Middle frontal gyrus (tissue), 1 donor: ENCODE measurements at regions not wholly inside any gene's neighbourhood (a gene's known extent, or its start where the extent isn't known, plus 50 kb on each side); places are given as distances from the start of the nearest gene placed in this dataset.
"Not testable (repeated sequence)": the region's sequence is repeated elsewhere in the genome, so short reads cannot be mapped to it uniquely, and the experiment has no call there.

Experiments
- DNase-seq: peaks from one replicate; pipeline ENCODE4 v3.0.0-alpha.2; 2015; ENCODE audit warnings: low spot score; ENCODE audit errors: extremely low spot score

DNA sequence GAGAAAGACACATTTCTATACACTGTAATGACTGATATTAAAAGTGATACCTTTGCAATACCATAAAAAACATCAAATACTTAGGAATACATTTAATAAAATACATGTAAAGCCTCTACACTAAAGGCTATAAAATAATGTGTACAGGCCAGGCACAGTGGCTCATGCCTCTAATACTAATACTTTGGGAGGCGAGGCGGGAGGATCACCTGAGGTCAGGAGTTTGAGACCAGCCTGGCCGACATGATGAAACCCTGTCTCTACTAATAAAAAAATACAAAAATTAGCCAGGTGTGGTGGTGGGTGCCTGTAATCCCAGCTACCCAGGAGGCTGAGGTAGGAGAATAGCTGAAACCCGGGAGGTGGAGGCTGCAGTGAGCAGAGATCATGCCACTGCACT, 59.8 kb upstream of the RTL6 start:
- not testable (repeated sequence) for DNase-seq

DNA sequence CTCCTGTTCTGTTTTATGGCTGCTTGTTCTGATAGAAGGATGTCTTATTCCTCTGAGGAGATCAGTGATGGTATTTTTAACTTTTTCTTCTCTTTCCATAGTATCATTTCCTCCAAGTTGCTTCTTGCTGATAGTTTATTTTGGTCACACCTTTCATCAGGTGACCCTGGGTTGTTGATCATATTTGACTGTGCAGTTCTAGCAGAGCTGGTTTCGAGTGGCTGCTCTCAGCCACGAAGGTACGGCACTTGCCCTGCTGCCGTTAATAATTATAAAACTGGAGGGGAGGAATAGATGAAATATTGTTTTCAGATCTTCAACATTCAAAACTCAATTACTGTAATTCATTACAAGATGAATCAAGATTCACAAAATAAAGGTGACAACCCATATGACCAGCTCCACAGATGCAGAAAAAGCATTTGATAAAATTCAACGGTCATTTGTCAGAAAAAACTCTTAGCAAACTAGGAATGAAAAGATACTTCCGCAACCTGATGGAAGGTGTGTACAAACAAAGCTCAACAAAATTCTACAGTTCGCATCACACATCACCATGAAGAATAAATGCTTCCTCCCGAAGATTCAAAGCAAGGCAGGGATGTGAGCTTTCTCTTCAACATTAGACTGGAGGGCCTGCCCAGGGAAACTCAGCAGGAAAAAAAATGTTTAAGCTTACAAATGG, 59.2 kb upstream of the RTL6 start:
- DNase-seq, result no peak

DNA sequence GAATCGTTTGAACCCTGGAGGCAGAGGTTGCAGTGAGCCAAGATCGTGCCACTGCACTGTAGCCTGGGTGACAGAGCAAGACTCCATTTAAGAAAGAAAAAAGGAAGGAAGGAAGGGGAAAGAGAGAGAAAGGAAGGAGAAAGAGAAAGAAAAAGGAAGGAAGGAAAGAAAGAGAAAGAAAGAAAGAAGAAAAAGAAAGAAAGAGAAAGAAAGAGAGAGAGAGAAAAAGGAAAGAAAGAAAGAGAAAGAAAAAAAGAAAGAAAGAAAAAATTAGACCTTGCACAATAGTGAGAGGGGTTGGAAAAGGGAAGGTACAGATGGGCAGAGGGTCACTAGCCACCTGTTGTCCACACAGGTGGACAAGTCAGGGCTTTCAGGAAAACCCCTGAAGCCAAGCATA, 57.6 kb upstream of the RTL6 start:
- no peak for DNase-seq

DNA sequence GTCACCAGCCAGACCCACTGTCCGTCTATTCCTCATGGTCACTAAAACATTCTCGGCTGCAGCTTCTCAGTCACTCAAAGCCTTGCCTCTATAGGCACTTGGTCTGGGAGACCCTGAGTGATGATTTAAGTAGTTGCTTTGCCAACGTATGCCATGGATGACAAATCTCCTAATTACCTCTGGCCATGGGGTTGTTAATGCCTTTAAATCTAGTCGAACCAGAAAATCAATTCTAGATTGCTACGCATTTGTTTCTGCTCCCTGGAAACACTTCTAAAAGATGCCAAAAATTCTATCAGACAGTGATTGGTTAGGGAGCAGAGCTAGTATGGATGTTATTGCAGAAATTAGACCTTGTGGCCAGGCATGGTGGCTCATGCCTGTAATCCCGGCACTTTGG, 57.0 kb upstream of the RTL6 start:
- no peak for DNase-seq

DNA sequence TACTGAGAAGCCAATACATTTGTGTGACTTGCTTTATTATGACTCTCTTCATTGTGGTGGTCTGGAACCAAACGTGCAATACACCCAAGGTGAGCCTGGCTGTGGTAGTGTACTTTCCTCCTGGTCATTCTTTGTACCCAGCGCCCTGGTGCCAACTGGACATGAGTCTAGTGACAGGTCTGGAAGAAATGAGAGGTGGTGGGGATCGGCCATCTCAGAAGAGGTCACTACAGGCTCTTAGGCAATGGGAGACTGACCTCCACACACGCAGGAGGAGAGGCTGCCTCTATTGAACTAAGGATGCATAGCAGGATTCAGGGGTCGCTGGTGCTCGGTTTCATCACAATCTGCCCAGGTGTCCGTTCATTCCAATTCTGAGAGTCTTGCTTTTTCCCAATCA, 56.4 kb upstream of the RTL6 start:
- DNase-seq, result no peak

DNA sequence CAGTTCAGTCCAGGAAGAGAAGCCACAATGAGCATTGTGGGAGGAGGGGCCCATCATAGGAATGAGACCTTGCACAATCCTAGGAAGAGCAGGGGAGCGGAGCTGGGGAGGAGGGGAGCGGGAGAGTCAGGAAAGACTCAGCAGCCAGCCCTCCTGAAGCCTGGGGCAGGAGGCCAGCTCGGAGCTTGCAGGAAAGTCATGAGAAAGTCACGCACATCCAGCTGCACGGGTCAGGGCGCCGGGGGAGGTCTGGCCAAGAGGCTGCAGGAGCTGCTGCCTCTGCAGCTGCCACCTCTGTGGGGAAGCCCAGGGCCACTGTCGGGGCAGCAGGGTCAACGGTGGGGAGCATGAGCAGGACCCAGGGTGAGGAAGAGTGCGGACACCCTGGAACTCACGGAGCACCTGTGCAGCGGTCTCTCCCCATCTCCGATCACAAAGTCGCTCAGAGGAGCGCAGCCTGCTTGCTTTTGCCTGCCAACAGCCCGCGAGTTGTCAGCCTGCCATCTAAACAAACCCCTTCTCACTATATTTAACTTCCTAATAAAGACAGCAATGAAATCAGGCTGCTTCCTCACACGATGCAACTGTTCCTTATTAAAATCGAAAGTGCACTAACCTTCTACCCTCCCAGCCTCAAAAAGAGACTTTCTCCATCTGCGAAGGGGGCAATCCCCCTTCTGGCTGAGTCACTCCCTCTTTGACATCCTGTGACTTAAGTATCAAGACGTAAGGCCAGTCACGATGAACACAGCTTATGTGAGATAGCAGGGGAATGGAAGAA, 52.9 kb upstream of the RTL6 start:
- no peak for DNase-seq

DNA sequence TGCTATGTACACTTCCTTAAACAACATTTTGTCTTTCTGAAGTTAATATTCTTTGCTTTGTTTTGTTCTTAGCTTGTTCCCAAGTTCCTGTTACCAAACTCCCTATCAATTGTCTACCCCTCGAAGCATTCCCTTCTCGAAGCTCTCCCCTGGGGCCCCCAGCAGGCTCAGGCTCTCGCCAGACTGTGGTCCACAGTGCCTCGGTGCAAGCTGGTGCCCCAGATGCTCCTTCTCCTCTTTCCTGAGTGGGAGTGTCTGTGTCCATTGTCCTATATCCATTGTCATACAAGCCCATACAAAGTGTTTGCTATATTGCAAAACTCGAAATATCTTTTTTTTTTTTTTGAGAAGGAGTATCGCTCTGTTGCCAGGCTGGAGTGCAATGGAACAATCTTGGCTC, 51.7 kb upstream of the RTL6 start:
- no peak for DNase-seq

DNA sequence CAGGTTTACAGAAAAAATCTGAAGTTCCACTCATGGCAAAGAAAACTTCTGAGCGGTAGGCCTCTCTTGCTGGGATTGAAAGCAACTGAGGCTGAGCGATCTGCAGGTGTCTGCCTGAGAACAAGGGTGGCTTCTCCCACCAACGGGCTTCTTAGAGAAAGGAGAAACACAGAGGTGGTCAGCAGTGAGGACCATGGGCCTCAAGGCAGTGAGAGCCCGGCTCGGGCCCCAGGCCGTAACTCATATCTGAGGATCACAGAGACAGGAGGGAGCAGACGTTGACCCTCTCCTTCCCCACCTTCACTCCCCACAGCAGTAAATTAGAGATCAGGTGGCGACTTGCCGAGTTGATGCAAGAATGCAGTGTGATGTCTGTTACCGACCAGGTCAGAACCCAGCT, 50.9 kb upstream of the RTL6 start:
- no peak for DNase-seq
